Prostate gland (tissue), 2 donors: ENCODE measurements at regions not wholly inside any gene's neighbourhood (a gene's known extent, or its start where the extent isn't known, plus 50 kb on each side); places are given as distances from the start of the nearest gene placed in this dataset.

Source experiments
- CTCF ChIP-seq, 4 experiments: fragments of 200-600 bp in 2 of 4; fragments of 450-650 bp in 2 of 4; sonication (generic) in 2 of 4; IDR thresholded peaks; 1 replicate in 3 of 4; 2 replicates in 1 of 4; pipeline ENCODE4 v1.5.1; 2016 to 2019; ENCODE audit warnings: antibody characterized with exemption in 4 of 4, mild to moderate bottlenecking in 2 of 4, moderate library complexity in 2 of 4
- POLR2A ChIP-seq: fragments of 450-650 bp; IDR thresholded peaks from one replicate; pipeline ENCODE4 v1.6.1; 2016; ENCODE audit warnings: antibody characterized with exemption, mild to moderate bottlenecking
- POLR2AphosphoS5 ChIP-seq: sonication (generic); formaldehyde crosslinking; IDR thresholded peaks from one replicate; pipeline ENCODE4 v1.6.1; 2017; ENCODE audit warnings: antibody characterized with exemption

GRCh38 chr6:14806101-14806500 lies 439.8 kb upstream of the JARID2 start:
- TF ChIP-seq POLR2AphosphoS5 (no peak), POLR2A (no peak), CTCF (IDR thresholded peaks at IDR 0.05) (no peak)
